ENCODE measurements at regions not wholly inside any gene's neighbourhood (a gene's known extent, or its start where the extent isn't known, plus 50 kb on each side); places are given as distances from the start of the nearest gene placed in this dataset.
A peak's percentile ranks its signal among the peaks of the same experiment; 100 is the strongest.
"Not testable (repeated sequence)": the region's sequence is repeated elsewhere in the genome, so short reads cannot be mapped to it uniquely, and the experiment has no call there.

- H3K9ac ChIP-seq: no peak overlapping the region
- H3K9me3 ChIP-seq: no peaks in the 10 kb centered on the region
- no peaks in the 10 kb centered on the region for H3K9me2 ChIP-seq
- no peaks in the 10 kb centered on the region for H3K79me2 ChIP-seq (ENCODE audit: insufficient read depth)
- DNase-seq: no peak
- no peak overlapping the region for H2AFZ ChIP-seq (ENCODE audit: low read depth)
- H3K36me3 ChIP-seq (replicated peaks in 1 of 2; ENCODE audit: control insufficient read depth in 1 of 2, insufficient read depth in 2 of 2, low read length in 1 of 2): no peaks in the 10 kb centered on the region
- H3K4me2 ChIP-seq: no peak overlapping the region
- H4K20me1 ChIP-seq (ENCODE audit: insufficient read depth): no peaks in the 10 kb centered on the region
- no peak overlapping the region for H3K4me3 ChIP-seq (ENCODE audit: low read depth in 2 of 2, low read length in 1 of 2)
- no peaks in the 10 kb centered on the region for H3F3A ChIP-seq (replicated peaks; ENCODE audit: insufficient read depth)
- TF ChIP-seq RAD21 (IDR thresholded peaks at IDR 0.05; ENCODE audit: low read length) (peak; percentile 29; the same call in 1 of the 2 replicates), NFIC (IDR thresholded peaks at IDR 0.05; ENCODE audit: borderline replicate concordance) (no peak), CTCF (IDR thresholded peaks at IDR 0.05) (peak; percentile 52)
- H3K27me3 ChIP-seq (ENCODE audit: insufficient read depth): no peaks in the 10 kb centered on the region
- CTCF ChIA-PET: interaction anchor here (0.6 to 1.0 kb wide), 7 partner anchors 69 to 757 kb away, joined by 3 to 4 read pairs (median 3); partner anchors contain the start of gene NDST4
- 28% methylated on average over 2 of the region's 2 CpGs for WGBS (ENCODE audit: low lambda C conversion rate)
- no peak overlapping the region for H3K27ac ChIP-seq (ENCODE audit: low read depth in 2 of 2, low read length in 1 of 2)
- no peaks in the 10 kb centered on the region for H3K4me1 ChIP-seq (ENCODE audit: control insufficient read depth in 1 of 2, insufficient read depth in 2 of 2, low read depth in 1 of 2, low read length in 1 of 2)
- POLR2A ChIA-PET: no interaction called here
Measured at GRCh38 chr4:115537387-115537786, 424.0 kb upstream of the NDST4 start.

GRCh38 chr4:115529126-115529525 lies 415.7 kb upstream of the NDST4 start:
- Histone ChIP-seq H3K4me1 (ENCODE audit: control insufficient read depth in 1 of 2, insufficient read depth in 2 of 2, low read depth in 1 of 2, low read length in 1 of 2) (no peaks in the 10 kb centered on the region), H3K9me3 (no peaks in the 10 kb centered on the region), H3K27ac (ENCODE audit: low read depth in 2 of 2, low read length in 1 of 2) (no peak overlapping the region), H3K36me3 (replicated peaks in 1 of 2; ENCODE audit: control insufficient read depth in 1 of 2, insufficient read depth in 2 of 2, low read length in 1 of 2) (no peaks in the 10 kb centered on the region), H3K79me2 (ENCODE audit: insufficient read depth) (no peaks in the 10 kb centered on the region), H4K20me1 (ENCODE audit: insufficient read depth) (no peaks in the 10 kb centered on the region), H3K4me3 (ENCODE audit: low read depth in 2 of 2, low read length in 1 of 2) (no peak overlapping the region), H2AFZ (ENCODE audit: low read depth) (no peak overlapping the region), H3K4me2 (no peak overlapping the region), H3K9ac (no peak overlapping the region), H3K9me2 (no peaks in the 10 kb centered on the region), H3F3A (replicated peaks; ENCODE audit: insufficient read depth) (no peaks in the 10 kb centered on the region), H3K27me3 (ENCODE audit: insufficient read depth) (no peaks in the 10 kb centered on the region)
- POLR2A ChIA-PET: no interaction called here
- WGBS (ENCODE audit: low lambda C conversion rate): 8% methylated on average over 1 of the region's 1 CpG
- DNase-seq: no peak
- CTCF ChIA-PET: no interaction called here
- TF ChIP-seq USF2 (IDR thresholded peaks at IDR 0.05; ENCODE audit: borderline replicate concordance, low read depth, low read length) (no peak), RXRA (IDR thresholded peaks at IDR 0.05; ENCODE audit: borderline replicate concordance, low read depth) (no peak), YY1 (IDR thresholded peaks at IDR 0.05; ENCODE audit: low read depth) (no peak), GATA2 (CRISPR knock-in tag; IDR thresholded peaks at IDR 0.05) (no peak), GABPA (IDR thresholded peaks at IDR 0.05; ENCODE audit: low read depth) (no peak), TAF1 (IDR thresholded peaks at IDR 0.05; ENCODE audit: borderline replicate concordance, low read depth, low read length) (no peak)
- TF ChIP-seq, protein P1, sequence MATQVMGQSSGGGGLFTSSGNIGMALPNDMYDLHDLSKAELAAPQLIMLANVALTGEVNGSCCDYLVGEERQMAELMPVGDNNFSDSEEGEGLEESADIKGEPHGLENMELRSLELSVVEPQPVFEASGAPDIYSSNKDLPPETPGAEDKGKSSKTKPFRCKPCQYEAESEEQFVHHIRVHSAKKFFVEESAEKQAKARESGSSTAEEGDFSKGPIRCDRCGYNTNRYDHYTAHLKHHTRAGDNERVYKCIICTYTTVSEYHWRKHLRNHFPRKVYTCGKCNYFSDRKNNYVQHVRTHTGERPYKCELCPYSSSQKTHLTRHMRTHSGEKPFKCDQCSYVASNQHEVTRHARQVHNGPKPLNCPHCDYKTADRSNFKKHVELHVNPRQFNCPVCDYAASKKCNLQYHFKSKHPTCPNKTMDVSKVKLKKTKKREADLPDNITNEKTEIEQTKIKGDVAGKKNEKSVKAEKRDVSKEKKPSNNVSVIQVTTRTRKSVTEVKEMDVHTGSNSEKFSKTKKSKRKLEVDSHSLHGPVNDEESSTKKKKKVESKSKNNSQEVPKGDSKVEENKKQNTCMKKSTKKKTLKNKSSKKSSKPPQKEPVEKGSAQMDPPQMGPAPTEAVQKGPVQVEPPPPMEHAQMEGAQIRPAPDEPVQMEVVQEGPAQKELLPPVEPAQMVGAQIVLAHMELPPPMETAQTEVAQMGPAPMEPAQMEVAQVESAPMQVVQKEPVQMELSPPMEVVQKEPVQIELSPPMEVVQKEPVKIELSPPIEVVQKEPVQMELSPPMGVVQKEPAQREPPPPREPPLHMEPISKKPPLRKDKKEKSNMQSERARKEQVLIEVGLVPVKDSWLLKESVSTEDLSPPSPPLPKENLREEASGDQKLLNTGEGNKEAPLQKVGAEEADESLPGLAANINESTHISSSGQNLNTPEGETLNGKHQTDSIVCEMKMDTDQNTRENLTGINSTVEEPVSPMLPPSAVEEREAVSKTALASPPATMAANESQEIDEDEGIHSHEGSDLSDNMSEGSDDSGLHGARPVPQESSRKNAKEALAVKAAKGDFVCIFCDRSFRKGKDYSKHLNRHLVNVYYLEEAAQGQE (IDR thresholded peaks at IDR 0.05; ENCODE audit: low read depth, low read length): no peak
- TF ChIP-seq, protein P2, sequence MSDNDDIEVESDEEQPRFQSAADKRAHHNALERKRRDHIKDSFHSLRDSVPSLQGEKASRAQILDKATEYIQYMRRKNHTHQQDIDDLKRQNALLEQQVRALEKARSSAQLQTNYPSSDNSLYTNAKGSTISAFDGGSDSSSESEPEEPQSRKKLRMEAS (IDR thresholded peaks at IDR 0.05; ENCODE audit: low read depth): no peak
- TF ChIP-seq, protein P3, sequence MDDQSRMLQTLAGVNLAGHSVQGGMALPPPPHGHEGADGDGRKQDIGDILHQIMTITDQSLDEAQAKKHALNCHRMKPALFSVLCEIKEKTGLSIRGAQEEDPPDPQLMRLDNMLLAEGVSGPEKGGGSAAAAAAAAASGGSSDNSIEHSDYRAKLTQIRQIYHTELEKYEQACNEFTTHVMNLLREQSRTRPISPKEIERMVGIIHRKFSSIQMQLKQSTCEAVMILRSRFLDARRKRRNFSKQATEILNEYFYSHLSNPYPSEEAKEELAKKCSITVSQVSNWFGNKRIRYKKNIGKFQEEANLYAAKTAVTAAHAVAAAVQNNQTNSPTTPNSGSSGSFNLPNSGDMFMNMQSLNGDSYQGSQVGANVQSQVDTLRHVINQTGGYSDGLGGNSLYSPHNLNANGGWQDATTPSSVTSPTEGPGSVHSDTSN (IDR thresholded peaks at IDR 0.05): no peak

DNA sequence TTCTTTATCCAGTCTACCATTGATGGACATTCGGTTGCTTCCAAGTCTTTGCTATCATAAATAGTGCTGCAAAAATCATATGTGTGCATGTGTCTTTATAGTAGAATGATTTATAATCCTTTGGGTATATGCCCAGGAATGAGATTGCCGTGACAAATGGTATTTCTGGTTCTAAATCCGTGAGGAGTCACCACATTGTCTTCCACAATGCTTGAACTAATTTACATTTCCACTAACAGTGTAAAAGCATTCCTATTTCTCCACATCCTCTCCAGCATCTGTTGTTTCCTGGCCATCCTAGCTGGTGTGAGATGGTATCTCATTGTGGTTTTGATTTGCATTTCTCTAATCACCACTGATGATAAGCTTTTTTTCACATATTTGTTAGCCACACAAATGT lies 406.1 kb upstream of the NDST4 start:
- H3K9me2 ChIP-seq; H2AFZ ChIP-seq (ENCODE audit: low read depth); H3K36me3 ChIP-seq (replicated peaks in 1 of 2; ENCODE audit: control insufficient read depth in 1 of 2, insufficient read depth in 2 of 2, low read length in 1 of 2); H3K9me3 ChIP-seq; H3K4me3 ChIP-seq (ENCODE audit: low read depth in 2 of 2, low read length in 1 of 2); H4K20me1 ChIP-seq (ENCODE audit: insufficient read depth); H3K9ac ChIP-seq; H3K4me1 ChIP-seq (ENCODE audit: control insufficient read depth in 1 of 2, insufficient read depth in 2 of 2, low read depth in 1 of 2, low read length in 1 of 2); H3K27me3 ChIP-seq (ENCODE audit: insufficient read depth); CTCF ChIA-PET; H3K79me2 ChIP-seq (ENCODE audit: insufficient read depth); H3K4me2 ChIP-seq; POLR2A ChIA-PET; H3K27ac ChIP-seq (ENCODE audit: low read depth in 2 of 2, low read length in 1 of 2); H3F3A ChIP-seq (replicated peaks; ENCODE audit: insufficient read depth); DNase-seq: not testable (repeated sequence)
- 16% methylated on average over 3 of the region's 3 CpGs for WGBS (ENCODE audit: low lambda C conversion rate)
